ENCODE measurements at regions not wholly inside any gene's neighbourhood (a gene's known extent, or its start where the extent isn't known, plus 50 kb on each side); places are given as distances from the start of the nearest gene placed in this dataset.

DNA sequence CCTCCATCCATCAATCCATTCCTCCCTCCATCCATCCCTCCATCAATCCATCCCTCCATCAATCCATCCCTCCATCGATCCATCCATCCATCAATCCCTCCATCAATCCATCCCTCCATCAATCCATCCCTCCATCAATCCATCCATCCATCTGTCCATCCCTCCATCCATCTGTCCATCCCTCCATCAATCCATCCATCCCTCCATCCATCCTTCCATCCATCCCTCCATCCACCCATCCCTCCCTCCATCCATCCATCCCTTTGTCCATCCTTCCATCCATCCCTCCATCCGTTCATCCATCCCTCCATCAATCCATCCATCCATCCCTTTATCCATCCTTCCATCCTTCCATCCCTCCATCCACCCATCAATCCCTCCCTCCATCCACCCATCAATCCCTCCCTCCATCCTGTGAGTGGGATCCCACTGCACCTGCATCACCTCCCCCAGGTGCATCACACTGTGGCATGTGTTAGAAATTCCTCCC, 338.1 kb upstream of the SFSWAP start:
- TF ChIP-seq, protein P1, sequence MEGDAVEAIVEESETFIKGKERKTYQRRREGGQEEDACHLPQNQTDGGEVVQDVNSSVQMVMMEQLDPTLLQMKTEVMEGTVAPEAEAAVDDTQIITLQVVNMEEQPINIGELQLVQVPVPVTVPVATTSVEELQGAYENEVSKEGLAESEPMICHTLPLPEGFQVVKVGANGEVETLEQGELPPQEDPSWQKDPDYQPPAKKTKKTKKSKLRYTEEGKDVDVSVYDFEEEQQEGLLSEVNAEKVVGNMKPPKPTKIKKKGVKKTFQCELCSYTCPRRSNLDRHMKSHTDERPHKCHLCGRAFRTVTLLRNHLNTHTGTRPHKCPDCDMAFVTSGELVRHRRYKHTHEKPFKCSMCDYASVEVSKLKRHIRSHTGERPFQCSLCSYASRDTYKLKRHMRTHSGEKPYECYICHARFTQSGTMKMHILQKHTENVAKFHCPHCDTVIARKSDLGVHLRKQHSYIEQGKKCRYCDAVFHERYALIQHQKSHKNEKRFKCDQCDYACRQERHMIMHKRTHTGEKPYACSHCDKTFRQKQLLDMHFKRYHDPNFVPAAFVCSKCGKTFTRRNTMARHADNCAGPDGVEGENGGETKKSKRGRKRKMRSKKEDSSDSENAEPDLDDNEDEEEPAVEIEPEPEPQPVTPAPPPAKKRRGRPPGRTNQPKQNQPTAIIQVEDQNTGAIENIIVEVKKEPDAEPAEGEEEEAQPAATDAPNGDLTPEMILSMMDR (conservative IDR thresholded peaks at IDR 0.05) = no peak
- no peak for TF ChIP-seq ZFX (IDR thresholded peaks at IDR 0.05)
- no peak overlapping the region for H3K27ac ChIP-seq

DNA sequence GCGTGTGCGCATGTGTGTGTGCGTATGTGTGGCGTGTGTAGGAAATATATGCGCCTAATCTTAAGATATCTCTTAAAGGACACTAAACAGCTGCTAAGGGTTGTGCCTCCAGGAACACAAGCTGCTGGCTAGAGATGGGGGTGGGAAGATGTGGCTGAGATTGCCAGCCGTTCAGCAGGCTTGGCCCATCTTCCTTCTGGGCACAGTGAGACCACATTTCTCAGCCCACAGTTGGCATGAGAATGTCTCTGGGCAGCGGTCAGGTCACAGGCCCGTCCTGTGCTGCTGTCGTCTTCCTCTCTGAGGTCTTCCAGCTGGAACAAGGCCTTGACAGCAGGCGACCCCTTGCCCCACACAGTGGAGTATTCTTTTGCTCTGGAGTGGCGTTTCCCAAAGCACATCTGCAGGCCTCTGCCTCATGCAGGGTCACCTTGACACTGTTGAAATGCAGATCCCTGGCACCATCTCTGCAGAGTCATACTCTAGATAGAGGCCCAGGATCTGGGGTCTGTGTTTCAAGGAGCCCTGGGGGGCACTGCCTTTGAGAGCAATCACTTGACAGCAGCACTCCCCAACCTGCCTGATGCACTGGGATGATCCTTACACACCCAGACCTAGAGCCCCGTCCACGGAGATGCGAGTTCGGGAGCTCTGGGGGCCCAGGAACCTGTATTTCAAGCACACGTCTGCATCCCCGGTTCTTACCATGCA, 335.5 kb upstream of the SFSWAP start:
- H3K27ac ChIP-seq = no peak overlapping the region
- no peak for TF ChIP-seq ZFX (IDR thresholded peaks at IDR 0.05)
- TF ChIP-seq, protein P1 (conservative IDR thresholded peaks at IDR 0.05) = no peak

DNA sequence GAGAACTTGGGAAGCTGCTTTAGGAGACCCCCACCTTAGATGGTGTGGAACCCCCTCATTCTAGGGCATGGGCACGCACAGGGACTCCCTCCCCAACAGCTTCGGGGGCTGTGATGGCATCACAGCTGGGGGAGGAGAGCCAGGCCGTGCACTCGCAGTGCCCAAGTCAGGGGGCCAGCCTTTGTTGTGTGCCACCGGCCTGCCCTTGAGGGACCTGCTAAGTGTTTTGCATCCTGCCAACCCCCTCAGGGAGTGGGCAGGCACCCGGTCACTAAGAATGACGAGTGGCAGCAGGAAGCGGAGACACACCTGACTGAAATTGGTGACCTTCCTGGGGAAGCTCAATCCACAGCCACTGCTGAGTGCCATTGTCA, 334.9 kb upstream of the SFSWAP start:
- H3K27ac ChIP-seq = no peak overlapping the region
- TF ChIP-seq, protein P1 (conservative IDR thresholded peaks at IDR 0.05) = no peak
- TF ChIP-seq ZFX (IDR thresholded peaks at IDR 0.05) = no peak

DNA sequence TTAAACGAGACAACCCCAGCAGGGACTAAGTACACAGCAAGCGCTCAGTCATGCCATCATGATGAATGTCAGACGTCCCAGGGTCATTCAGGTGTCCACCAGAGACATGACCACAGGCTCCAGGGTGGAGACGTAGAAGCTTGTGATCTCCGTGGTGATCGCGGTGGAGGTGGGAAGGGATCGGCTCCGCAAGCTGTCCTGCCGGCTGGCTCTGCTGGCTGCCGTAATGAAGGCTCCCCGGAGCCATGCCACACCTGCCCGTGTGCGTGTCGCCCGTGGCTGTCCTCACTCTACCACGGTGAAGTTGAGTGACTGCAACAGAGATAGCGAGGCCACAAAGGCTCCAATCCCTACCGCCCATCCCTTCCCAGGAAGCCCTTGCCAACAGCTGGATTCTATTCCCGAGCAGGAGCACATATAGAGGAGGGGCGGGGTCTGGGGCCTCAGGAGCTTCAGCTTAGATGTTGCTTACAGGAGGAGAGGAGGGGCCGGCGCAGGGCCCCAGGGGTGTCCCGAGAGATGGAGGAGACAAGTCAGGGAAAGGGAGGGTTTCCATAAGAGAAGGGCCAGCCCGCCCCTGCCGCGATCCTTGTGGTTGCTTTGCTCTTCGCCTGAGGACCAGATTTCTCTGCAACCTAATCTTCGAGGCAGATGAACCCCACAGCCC, 332.6 kb upstream of the SFSWAP start:
- no peak for TF ChIP-seq ZFX (IDR thresholded peaks at IDR 0.05)
- TF ChIP-seq, protein P1 (conservative IDR thresholded peaks at IDR 0.05) = no peak
- no peak overlapping the region for H3K27ac ChIP-seq

DNA sequence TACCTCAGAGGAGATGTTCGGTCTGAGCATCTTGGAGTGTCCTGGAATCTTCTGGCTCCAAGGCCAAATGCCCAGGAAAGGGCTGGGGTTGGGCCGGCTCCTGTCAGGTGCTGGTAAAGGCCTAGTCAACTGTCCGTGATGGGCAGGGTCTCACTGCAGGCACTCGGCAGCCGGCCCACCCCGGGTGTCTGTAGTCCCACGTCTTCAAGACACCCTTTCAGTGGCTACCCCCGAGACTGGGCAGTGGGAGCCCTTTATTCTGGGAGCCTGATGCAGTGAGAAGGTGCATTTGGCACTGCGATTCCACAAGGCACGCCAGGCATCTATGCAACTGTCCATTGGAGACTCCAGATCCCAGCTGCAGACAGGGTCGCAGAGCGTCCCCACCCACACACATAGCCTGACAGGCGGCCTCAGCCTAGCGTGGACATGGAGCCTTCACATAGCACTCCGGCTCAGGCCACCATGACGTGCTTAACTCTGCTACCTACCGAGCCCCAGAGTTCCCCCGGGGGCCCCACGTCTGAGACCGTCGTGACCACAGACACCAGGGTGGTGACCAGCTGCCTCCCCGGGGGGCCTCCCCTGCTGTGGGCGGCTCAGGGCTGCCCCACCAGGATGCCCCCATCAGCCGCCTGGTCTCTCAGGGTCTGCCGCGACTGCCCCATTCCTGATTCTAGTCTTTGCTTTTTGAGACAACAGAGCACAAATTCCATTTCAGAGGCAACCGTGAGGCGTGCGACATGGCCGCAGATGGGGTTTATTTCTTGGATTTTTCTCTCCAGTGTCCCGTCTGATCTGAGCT, 331.8 kb upstream of the SFSWAP start:
- no peak for TF ChIP-seq ZFX (IDR thresholded peaks at IDR 0.05)
- H3K27ac ChIP-seq = no peak overlapping the region

DNA sequence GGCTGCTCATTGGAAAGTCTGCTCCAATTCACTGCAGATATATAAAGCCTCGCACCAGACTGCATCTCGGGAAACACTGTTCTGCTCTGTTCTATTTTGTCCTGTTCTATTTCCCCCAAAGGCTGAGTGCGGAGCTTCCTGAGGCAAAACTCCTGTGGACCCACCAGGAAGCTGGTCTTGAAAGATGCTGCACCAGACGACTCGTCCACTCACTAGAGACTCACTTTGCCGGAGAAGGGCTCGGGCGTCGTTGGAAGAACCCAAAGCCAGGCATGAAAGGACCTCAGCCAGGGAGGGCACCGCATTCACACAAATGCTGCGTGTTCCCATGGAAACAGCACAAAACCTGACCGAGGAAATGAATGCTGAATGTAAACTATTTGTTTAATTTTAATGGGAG, 331.2 kb upstream of the SFSWAP start:
- no peak for TF ChIP-seq ZFX (IDR thresholded peaks at IDR 0.05)
- TF ChIP-seq, protein P1 (conservative IDR thresholded peaks at IDR 0.05) = no peak

DNA sequence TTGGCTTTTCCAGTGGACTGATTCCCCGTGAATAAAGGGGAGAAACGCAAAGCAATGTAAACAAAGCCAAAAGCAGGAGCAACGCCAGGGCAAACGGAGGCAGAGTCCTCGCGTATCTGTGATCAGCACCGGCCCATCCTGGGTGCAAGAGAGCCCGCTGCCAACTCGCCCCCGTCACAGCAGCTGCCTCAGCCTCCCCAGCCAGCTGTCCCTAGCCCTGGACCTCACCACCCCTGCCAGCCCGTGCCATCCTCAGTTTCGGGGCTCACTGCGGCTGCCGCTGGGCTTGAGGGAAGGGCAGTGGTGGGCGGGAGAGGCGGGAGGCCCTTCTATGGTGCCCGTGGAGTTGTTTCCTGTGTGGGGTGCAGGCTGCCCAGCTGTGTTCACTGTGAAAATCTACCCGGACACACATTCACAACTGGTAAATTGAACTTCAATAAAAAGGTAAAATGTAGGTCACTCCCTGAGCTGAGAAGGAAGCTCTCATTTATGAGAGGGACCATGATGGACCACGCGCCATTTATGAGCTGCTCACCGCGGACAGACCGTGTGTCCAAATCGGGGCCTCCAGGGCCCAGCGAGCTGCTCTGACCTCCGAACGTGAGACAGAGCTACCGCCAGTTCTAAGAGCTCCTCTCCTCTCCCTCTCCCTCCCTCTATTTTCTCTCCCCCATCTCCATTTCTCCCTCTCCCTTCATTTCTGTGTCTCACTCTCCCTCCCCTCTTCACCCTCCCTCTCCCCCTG, 330.5 kb upstream of the SFSWAP start:
- no peak overlapping the region for H3K27ac ChIP-seq
- TF ChIP-seq ZFX (IDR thresholded peaks at IDR 0.05) = no peak
- TF ChIP-seq, protein P1 (conservative IDR thresholded peaks at IDR 0.05) = no peak

More for the DNA sequence above, 331.2 kb upstream of the SFSWAP start:
- no peak overlapping the region for H3K27ac ChIP-seq
